ENCODE measurements at regions not wholly inside any gene's neighbourhood (a gene's known extent, or its start where the extent isn't known, plus 50 kb on each side); places are given as distances from the start of the nearest gene placed in this dataset.

DNA sequence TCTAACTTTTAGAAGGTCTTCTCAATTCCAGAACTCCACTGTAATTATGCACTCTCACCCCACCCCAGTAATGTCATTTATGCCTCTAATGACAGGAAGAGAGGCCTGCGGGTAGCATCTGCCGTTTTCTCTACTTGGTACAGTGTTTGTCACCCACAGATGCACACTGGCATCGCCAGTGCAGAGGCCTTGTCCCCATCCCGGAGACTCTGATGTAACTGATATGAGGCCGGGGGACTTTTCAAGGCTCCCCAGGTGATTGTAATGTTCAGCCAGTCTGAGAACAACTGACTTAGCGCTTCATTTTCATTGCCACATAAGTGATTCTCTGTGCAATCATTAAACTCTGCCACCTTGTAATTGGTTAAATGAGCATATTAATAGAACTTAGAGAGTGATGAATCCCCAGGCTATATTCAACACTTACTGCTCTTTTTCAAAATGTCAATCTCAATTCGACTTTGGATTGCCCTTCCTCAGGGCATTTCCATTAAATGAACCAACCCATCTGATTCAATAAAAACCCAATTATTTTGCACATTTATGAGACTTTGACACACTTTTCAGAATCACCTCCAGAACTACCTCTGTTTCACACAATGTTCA is 113.2 kb downstream of the HERPUD2 start:
- no peak for DNase-seq

DNA sequence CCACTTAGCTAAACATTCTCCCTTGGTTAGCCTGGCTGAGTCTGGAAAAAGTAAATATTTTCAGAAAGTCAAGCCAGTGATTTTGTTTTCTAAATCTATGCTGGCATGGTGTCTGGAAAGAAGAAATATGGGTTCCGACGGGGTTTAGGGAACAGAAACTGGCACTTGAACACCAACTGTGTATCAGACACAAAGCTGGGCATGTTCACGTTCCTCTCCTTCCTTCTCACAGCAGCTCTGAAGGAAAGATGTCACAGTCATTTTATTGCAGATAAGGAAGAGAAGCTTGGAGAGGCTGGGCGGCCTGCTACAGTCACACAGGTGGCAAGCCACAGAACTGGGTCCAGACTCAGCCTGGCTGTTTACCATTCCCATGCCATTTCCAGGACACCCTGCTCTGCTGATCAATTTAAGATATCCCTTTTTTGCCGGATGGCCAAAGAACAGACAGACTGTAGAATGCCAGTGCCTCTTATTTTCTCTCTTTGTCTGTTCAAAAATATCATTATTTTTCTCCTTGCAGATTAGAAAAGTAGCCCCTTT is 118.8 kb downstream of the HERPUD2 start:
- no peak for DNase-seq

DNA sequence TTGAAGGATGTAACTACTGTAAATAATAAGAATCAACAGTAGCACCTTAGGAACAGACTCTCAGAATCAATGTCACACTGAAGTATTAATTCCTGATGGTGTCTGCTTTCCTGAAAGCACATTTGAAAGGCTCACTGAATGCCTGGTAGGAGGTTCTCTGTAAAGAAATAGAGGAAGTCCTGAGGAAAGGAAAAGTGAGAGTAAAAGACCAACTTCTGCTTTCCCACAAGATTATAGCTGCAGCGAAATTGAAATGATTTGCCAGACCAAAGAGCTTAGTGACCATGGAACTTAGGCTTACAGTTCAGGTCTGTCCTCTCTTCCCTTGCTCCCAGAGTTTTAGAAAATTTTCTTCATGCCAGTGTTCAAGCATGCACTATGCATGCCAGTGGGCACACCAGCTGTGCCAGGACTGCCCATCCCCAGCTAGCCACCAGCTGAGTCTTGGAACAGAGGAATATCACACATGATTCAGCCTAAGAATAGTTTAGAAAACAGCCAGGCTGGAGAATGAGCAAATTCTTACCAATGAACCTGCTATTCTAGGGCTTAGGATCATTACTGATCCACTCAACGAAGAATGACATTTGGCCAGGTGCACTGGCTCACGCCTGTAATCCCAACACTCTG is 123.2 kb downstream of the HERPUD2 start:
- DNase-seq: no peak

DNA sequence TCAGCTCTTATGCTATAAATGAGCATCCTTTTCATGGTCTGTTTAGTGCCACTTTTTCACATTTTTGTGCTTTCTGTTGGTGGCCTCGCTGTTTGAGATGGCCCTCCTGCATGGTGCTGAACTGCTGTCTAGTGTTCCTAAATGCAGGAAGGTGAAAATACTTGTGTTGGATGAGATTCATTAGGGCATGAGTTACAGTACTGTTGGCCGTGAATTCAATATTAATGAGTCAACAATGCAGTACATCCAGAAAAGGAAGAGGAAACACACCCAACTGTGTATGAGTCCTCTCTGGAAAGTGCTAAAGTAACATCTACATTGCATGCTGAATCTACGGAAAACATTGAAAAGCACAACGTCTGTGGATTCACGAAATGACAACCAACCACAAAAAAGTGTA is 124.0 kb downstream of the HERPUD2 start:
- no peak for DNase-seq

DNA sequence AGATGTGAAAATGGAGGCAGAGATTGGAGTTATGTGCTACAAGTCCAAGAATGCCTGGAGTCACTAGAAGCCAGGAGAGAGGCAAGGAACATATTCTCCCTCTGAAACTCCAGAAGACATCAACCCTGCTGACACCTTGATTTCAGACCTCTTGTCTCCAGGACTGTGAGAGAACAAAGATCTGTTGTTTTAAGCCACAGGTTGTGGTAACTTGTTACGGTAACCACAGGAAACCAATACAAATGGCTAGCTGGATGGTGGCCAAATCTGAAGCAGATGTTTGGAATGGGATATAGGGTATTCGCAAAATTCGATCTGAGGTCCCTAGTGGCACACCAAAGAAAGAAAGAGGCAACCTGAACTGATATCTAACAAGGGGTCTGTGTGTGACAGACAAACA is 129.0 kb downstream of the HERPUD2 start:
- no peak for DNase-seq

DNA sequence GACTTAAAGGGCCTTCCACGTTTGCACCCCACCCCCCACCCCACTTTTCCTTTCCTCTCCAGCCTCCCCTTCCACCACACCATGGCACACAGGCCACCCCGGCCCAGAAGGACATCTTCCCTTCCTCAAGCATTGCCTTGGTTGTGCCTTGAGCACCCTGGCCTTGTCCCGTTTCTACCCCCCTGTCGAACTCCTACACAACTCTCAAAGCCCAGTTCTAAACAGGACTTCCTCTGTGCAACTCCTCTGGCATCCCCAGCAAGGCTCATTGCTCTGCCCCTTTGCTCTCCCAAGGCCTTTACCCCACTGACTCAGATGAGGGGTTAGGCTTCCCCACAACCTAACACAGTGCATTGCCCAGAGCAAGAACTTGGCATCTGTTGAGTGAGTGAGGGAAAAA is 136.1 kb downstream of the HERPUD2 start:
- no peak for DNase-seq

DNA sequence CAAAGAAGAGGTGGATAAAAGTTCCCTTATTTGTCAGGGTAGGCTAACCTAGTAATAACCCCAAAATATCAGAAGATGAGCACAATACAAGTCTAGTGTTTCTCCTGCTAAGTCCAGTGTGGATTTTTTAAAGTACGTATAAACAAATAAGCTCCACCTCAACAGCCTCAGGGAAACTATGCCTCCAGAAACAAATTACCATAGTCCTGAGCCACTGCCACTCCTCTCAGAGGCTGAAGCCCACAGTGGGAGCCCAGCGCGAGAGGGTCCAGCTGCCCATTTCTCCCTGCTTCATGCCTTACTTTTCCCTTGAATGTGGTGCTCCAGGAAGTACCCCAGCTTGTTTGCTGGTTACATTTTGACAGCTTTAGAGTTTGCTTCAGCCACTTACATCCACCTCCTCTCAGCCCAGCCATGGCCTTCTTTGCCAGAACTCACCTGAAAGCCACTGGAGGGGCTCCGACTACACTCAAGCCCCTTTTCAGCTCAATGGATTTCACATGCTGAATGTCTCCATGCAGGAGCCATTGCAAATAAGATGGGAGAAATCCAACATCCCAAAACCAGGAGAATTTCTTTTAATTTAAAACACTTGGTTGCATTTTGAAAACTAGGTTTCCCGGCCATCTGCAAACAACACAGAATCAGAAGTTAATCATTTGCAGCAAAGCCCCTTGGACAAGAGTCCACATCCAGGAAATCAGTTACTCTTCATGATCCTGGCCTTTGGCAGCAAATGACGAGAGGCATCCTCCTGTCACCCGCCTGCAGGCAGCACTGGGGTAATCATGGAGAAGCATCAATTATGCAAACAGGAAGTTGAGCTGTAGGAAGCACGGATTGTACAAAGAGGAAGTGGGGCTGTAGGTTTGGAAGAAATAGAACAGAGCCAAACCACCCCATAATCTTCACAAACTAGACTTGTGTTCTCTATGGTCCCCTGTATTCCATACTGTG is 138.1 kb downstream of the HERPUD2 start:
- DNase-seq: no peak

DNA sequence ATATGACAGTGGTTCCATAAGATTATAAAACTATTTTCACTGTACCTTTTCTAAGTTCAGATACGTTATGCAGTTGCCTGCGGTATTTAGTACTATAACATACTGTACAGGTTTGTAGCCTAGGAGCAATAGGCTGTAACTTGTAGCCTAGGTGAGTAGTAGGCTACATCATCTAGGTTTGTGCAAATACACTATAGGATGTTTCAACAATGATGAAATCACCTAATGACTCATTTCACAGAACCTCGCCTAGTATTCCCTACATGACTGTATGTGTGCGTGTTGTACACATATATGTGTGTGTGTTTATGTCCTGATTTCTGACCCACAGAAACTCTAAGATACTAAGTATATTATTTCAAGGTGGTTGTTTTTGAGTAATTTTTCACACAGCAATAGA is 139.0 kb downstream of the HERPUD2 start:
- no peak for DNase-seq

DNA sequence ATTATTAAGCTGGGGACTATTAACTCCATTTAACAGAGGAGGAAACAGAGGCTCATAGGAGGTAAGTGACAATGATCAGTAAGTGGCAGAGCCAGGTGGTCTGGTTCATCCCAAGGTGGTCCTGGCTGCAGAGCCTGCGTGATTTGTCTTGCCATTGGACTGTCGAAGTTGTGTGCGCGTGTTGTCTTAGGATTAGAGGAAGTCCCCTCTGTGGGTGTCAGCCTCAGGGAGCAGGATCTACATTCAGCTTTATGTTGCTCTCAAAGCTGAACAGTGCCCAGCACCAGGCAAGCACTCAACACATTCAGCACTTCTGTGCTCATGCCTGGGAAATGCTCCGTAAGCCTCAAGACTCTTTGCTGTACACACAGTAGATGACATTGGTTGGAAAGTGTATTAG is 139.5 kb downstream of the HERPUD2 start:
- no peak for DNase-seq

DNA sequence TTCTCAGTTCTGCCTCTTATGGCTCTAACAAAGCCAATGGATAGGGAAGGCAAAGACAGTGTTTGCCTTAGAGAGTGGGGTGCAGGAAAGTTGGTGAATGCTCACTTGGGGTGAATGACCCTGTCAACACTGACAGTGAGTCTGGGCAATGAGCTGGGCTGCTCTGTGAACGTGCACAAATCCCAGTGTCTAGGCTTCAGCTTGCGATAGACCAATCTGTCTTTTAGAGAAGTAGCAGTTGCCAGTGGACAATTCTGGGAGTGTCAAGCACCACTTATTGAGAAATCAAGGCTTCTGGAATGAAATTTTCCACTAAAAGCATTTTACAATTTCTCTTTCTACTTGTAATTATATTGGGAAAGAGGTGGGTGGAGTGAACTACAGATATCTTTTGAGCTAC is 141.4 kb downstream of the HERPUD2 start:
- no peak for DNase-seq

DNA sequence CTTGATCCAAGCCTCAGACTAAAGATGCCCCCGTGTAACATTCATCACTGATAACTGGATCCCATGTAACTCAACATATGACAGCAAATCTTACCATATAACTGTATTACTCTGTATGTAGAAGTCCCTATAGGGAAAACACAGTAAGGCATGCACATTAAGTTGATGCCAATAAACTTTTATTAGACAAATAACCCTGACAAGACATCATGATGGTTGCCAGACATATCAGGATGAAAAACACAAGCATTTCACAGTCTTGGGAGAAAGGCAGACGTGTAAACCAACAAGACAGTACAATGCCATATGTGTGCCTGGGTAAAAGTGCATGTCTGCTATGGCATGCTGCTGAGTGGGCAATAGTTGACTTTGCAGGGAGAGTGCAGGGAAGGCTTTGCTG is 142.2 kb downstream of the HERPUD2 start:
- no peak for DNase-seq

DNA sequence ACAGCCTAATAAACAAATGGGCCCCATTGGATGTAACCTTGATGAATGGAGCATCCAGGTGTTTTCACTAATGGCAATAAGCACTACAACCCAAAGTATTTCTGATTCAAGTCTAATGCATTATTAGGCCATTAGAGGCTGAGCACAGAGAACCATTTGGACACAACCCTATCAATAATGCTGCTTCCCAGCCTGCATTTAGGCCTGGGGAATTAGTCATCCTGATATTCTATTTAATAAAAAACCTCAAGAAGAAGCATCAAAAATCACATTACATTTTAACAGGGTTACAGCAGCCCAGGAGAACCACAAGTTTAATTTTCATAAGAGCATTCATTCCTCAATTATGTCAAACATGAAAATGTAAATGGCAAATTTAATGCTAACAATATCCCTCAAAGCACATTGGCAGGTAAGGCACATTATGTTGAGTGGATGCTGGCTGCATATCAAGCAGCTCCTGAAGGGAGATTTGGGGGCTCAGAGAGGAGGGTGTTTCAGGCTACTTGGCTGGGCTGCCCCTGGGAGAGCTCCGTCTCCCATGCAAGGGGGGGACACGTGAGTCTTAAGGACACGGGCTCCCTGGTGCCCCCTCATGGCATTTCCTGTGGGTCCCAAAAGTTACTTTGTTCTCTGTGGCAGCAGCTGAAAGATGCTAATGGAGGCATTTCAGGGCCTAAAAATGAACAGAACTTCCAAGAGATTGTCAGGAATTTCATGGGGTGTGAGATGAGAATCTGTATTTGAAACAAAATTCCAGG is 143.4 kb downstream of the HERPUD2 start:
- DNase-seq: no peak

DNA sequence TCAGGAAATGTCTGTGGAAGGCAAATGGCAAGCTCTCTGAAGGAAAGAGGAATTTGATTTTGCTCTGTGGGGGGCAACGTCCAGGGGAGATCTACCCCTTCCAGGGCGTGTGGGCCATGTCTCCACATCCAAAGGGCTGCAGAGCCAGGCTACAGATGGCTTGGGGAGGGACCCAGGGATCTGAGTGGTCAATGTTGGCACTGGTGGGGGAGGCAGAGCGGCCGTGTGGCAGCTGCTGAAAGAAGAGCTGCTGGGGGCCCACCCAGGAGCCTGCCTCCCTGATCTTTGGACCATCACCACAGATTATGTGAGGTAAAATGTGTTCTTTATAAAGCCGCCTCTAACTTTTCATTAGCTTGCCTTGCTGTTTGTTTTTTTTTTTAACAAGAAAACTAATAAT is 144.1 kb downstream of the HERPUD2 start:
- DNase-seq: no peak

DNA sequence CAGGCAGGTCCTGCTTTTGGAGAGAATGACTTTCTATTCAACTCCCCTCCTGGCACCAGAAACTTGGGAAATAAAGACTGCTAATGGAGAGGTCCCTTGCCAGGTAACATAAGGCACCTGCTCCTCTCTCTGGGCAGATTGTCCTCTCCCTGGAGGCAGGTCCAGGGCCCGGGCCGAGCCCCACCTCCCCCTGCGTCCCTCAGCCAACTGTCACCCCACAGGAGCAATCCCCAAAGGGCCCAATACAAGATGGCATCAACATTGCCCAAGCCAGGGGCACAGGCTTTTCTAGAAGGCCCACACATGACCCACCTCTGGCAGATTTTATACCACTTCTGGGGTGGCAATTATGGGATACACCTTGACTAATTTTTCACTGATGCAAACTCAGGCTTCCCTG is 145.2 kb downstream of the HERPUD2 start:
- DNase-seq: no peak

DNA sequence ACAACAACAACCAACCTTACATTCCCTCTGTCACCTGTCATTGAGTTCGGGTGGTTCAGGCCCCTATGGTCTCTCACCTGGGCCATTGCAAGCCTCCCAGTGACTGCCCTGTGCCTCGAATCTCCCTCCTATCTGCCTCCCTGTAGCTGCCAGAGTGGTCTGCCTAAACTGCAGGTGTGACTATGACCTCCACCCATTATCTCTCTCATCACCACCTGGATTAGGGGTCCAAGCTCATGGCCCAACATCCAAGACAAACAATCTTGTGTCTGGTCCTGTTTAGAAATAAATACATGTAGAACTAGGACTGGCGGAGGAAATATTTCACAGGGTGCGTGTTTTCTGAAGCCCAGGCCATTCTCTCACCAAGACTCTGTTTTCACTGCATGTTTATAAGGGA is 146.6 kb downstream of the HERPUD2 start:
- no peak for DNase-seq

DNA sequence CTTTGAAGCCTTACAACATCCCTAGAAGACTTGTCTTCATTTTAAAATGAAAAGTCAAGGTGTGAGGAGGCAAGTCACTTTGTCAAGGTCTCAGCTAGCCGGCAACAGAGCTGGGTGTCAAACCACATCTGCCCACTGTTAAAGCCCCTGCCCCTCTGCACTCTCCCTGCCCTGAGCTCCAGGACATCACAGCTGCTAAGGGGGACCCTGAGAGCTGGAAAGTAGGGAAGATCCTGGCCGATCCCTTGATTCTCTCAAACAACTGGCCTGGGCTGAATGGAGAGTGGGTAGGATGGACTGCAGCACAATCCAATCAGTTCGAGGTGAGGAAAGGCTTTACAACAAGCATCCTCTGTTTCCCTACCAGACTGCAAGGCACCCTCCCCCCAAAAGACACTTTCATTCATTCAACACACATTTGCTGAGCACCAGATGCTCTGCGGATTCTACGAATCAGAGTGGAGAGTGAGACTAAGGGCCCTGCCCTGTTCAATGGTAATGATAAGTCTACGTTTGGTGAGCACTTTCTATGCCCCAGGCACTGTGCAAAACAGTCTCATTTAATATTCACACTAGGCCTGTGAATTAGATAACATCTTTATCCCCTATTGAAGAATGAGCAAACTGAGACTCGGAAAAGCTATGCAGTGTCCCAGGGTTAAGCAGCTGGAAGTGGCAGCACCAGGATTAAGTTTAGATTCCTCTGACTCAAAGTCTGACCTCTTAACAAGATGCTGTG is 148.1 kb downstream of the HERPUD2 start:
- no peak for DNase-seq

DNA sequence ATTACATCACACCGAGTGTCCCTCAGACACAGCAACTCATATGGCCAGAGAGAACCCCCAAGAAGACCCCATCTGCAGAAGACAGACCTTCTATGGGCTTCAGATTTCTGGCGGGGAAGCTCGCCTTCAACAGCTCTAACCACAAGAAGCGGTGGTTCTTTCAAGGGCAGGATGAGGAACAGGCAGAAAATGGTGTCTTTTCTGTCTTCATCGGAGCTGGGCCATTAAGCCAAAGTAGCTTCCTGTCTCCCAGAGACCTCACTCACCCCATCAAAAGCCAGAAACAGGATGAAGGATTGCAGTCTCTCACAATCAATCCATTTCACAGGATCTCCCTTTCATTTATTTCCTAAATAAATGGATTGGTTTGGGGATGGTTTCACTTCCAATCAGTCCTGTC is 149.1 kb downstream of the HERPUD2 start:
- no peak for DNase-seq

DNA sequence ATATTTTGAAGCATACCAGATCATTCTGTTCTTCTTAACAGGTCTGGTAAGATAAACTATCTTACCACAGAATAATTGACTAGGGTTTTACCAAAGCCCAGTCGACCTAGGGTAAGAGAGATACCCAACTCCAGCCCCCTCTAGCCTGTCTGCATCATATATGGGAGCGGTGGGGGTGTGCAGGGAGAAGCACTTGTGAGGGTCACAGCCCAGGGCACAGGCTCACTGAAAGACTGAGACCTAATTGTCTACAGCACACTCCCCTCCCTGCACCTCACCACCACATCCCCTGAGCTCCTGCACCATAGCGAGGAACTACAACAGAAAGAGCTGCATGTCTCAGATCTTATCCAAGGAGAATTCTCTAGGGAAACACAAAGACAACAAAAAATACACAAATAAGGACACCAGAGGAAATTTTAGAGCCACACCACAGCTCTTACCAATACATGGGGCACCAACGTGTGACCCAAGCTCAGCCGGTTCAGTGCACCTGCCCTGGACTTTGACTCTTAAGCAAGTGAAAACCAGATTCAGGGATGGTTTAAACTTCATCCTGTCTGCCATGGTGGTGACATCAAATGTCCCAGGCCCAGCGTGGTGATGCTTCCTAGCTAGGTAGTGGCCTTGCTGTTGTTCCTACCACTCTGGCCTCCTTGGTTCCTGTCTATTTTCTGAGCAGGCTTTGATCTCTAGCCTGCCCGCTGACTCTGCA is 150.8 kb downstream of the HERPUD2 start:
- DNase-seq: no peak

DNA sequence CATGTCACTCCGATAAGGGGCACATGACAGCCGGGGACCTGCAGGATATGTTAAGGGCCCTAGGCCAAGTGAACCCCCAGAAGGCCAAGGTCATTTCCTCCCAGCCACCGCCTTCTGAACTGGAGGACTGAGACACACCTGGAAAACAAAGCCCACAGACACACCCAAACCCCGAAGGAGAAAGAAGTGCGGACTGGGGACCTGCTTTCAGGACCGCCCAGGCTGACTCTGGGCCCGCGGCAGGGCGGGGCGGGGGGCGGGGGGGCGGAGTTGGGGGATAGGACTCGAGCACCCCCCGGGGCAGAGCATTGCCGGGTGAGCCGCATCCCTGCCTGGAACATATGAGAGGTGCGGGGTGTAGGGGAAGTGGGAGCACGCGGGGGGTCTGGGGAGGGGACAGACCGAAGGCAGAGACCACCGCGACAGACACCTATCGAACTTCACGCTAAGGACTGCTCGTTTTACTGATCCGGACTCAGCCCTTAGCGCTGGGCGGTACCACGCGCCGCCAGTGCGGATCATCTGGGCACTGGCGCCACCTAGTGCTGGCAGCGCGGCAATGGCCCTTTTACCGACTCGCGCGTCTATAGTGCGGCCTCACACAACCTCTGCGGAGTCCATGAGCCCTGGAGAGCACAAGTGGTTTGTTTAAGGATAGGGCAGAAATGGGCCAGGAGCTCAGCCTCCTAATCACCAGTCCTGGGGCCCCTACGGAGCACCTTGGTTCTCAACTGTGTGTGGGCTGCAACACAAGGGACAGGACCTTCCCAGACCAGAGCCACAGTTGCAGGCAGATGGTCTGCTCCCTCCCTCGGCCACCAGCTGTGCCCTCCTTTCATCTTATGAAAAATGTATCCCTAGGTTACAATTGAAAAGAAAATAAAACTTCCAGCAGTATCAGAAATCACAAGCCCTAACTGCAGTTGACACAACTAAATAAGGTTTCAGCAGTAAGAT is 157.6 kb downstream of the HERPUD2 start:
- peak; percentile 80 for DNase-seq

DNA sequence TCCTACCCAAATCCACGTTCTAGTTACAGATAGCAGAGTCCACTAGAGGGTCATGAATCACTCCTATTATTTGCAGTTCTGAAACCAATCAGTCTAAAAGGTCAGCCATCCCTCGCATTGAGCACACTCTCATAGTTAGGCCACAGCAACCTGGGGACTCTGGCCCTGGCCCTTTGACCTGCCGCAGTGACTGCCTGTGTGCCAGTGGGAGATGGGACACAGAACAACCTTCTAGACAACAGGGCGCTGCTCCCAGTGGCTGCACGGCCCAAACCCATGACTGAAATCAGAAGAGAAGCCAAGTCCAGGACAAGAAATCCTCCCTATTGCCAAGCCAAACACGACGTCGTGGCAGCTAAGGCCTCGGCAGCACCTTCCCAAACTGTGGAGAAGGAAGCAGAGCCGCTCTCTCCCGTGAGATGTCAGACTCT is 158.5 kb downstream of the HERPUD2 start:
- DNase-seq: no peak
